GM10248 (cell line): ENCODE measurements at regions not wholly inside any gene's neighbourhood (a gene's known extent, or its start where the extent isn't known, plus 50 kb on each side); places are given as distances from the start of the nearest gene placed in this dataset.

ENCODE experiments used
- CTCF ChIA-PET: fragments of 300-600 bp; sonication (Branson Sonifier 250); formaldehyde crosslinking; extraction: SDS; loops from one replicate; lab custom pipeline; 2021; ENCODE audit warnings: antibody characterized with exemption; lab: Yijun Ruan, JAX
- POLR2A ChIA-PET: fragments of 350-650 bp; sonication (Branson Sonifier 250); formaldehyde crosslinking; extraction: SDS; loops from one replicate; lab custom pipeline; 2020; ENCODE audit warnings: antibody characterized with exemption; lab: Yijun Ruan, JAX
- DNase-seq: peaks from one replicate; pipeline ENCODE4 v3.0.0; 2012; ENCODE audit errors: extremely low spot score
- CTCF ChIP-seq: IDR thresholded peaks from 2 replicates; pipeline ENCODE4 v1.5.1; 2012; ENCODE audit warnings: mild to moderate bottlenecking, low read depth; ENCODE audit errors: extremely low read depth, missing control alignments, control extremely low read depth

- ChIA-PET POLR2A (no interaction called here), CTCF (no interaction called here)
- no peak for TF ChIP-seq CTCF
- no peak for DNase-seq
These were observed 74.8 kb upstream of the COL5A2 start for GRCh38 chr2:189254268-189254883.

GRCh38 chr2:189255711-189256110 is 76.2 kb upstream of the COL5A2 start:
- no peak for TF ChIP-seq CTCF
- no peak for DNase-seq
- CTCF ChIA-PET = no interaction called here
- POLR2A ChIA-PET = no interaction called here

GRCh38 chr2:189258616-189259365 is 79.2 kb upstream of the COL5A2 start:
- POLR2A ChIA-PET = no interaction called here
- TF ChIP-seq CTCF = no peak
- CTCF ChIA-PET = no interaction called here
- DNase-seq = no peak

- TF ChIP-seq CTCF = no peak
- POLR2A ChIA-PET = no interaction called here
- CTCF ChIA-PET = interaction anchor here (1.4 kb wide), 1 partner anchor 11 kb away, joined by 3 read pairs; no protein-coding TSS in a partner anchor
- no peak for DNase-seq
These were observed 80.8 kb upstream of the COL5A2 start for GRCh38 chr2:189260361-189260814.

GRCh38 chr2:189261431-189261841 is 81.9 kb upstream of the COL5A2 start:
- no peak for DNase-seq
- ChIA-PET CTCF (interaction anchor here (0.6 to 0.8 kb wide), 2 partner anchors 8 to 12 kb away, joined by 3 read pairs; no protein-coding TSS in a partner anchor), POLR2A (no interaction called here)
- no peak for TF ChIP-seq CTCF

GRCh38 chr2:189261916-189262315 is 82.4 kb upstream of the COL5A2 start:
- ChIA-PET POLR2A (no interaction called here), CTCF (interaction anchor here (0.6 to 0.8 kb wide), 2 partner anchors 9 to 12 kb away, joined by 3 read pairs; no protein-coding TSS in a partner anchor)
- DNase-seq = no peak
- no peak for TF ChIP-seq CTCF
